HG02759 (cell line): ENCODE measurements at regions not wholly inside any gene's neighbourhood (a gene's known extent, or its start where the extent isn't known, plus 50 kb on each side); places are given as distances from the start of the nearest gene placed in this dataset.
"Not testable (repeated sequence)": the region's sequence is repeated elsewhere in the genome, so short reads cannot be mapped to it uniquely, and the experiment has no call there.

Experiments
- ATAC-seq: cut with Tn5 transposase; IDR thresholded peaks from one replicate; pipeline ENCODE4 v1.9.1; 2021; ENCODE audit warnings: mild to moderate bottlenecking, moderate library complexity; ENCODE audit not compliant: unreplicated experiment

DNA sequence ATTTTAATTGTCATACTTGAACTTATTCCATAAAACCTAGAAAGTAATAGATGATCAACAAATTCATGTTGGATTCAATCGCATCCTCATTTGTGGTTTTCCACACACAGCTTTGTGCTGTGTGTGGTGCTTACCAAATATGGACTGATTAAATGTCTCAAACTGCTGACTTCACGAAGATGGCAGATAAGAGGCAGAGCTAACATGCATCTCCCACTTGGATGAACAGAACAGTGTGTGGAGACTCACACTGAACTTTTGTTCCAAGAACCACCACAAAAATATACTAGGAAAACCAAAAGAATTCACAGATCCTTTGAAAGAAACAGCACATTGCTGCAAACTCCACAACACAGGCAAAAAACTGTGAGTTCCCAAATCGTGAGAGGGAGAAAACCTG, 603.7 kb downstream of the TENT5A start:
- ATAC-seq: no peak

DNA sequence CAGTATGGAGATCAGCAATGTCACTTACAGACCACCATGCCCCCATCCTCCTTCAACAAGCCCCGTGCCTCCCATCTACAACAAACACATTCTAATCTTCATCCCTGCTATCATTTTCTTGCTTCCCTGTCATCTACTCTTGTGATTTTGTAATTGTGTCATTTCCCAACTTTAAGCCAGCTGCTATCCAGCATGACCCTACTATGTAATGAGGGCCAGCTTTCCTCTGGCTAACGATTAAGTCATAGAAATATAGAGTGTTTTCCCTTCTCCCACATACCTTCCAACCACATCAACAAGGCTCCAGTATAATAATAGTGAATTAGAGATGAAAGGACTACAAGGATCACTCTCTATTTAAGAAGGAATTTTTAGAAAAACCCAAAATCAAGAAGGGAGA, 607.0 kb downstream of the TENT5A start:
- ATAC-seq: no peak

DNA sequence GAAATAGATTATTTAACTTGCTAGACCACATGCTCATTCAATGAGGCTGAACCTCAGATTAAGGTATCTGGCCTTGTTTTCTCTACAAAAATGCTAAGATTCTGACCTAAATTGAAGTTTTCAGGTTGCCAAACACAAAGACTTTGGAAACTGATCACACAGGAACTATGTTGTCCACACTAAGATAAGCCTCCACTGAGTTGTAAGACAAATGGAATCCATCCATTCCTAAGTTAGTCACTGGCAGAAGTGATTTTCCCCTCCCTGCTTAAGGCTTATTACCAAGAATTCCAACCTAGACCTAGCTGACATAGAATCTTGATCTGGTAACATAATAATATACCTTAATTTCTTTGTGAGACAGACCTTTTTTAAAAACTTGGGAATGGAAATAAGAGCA, 608.1 kb downstream of the TENT5A start:
- no peak for ATAC-seq

DNA sequence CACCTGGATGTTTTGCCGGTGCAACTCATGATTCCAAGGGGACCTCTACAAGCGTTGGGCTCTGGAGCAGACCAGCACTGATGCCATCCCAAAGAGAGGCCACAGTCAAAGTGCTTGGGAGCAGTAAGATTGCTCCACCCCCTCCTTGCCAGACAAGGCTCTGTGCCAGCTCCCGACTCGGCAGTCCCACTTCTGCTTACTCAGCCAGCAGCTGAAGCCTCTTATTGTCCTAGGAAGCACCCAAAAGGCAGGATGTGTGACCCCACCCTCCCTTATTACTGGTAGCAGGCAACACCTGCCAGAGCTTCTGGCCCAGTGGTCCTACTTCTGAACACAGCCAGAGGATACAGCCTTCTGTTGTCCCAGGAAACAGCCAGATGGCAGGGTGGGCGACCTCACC, 614.2 kb downstream of the TENT5A start:
- no peak for ATAC-seq

DNA sequence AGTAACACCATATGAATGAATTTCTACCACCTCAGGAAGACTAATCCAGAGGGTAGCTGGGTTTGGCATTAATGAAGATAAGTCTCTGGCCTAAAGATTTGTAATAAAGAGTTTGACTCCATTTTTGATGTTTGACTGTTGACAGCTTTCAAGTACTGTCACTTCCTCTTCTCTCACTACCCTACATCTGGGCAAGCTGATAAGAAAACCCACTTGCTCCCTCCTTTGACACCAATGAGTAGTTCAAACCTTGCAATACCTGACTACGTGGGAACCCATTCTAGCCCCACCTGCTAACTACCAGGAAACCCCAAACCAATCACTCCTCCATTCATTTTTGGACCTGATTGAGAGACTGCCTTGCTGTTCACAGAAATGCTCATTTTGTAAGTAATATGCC, 621.5 kb downstream of the TENT5A start:
- no peak for ATAC-seq

DNA sequence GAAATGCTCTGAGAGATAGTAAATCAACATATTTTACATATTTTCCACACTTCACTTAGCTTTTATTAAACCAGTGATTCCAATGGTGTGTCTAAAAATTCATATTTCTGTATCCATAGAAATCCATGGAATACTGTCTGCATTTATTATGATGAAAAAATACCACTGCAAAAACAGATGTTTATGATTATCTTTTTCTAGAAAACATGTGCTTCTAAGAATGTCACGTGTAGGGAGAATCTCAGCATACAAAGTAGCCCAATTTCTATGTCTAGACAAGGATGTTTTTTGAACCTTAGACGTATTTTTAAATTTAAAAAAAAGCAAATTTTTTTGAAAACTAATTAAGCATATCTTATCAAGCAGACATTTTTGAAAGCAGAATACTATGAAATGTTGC, 622.4 kb downstream of the TENT5A start:
- no peak for ATAC-seq

DNA sequence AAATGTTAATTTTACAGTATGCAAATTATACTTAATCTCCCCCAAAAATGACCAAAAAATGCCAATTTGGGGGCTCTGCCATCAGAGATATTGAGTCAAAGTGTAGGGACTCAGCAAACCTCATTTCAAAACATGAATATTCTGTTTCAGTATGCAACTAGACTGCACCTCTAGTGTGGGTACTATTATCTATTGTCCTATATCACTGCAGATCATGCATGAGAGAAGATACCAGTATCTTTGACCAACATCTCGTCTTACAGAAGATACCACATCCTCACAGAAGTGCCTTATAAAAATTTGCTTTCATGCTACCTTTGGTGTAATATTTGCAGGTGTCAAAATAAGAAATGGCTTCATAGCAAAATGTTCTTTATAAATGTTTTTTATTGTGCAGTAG, 623.8 kb downstream of the TENT5A start:
- ATAC-seq: no peak

DNA sequence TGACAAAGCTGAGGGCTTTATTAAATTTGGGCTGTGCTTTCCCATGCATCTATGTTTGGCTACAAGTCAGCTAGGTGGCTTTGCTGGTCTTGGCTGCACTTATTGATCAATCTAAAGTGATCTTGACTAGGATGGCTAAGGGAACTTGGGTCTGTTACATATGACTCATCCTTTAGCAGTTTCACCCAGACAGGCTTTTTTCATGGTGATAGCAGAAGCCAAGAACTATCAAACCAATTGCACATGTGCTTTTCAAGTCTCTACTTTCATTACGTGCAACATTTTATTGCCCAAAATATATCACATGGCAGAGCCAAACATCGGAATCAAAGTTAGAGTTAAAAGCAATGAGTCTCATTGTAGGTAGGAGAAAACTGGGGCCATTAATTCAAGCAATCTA, 626.3 kb downstream of the TENT5A start:
- ATAC-seq: no peak

DNA sequence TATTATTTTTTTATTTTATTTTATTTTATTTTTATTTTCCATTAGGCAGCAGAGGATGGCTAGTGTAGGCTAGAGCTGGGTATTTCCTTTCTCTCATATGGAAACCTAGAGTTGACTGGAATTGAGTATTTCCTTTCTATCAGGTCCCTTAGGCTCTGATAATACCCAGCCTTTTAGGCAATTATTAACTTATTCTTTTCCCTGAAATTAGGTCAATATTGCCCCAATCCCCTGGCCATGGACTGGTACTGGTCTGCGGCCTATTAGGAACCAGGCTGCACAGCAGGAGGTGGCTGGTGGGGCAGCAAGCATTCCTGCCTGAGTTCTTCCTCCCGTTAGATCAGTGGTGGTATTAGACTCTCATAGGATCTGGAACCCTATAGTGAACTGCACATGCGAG, 632.2 kb downstream of the TENT5A start:
- no peak for ATAC-seq

DNA sequence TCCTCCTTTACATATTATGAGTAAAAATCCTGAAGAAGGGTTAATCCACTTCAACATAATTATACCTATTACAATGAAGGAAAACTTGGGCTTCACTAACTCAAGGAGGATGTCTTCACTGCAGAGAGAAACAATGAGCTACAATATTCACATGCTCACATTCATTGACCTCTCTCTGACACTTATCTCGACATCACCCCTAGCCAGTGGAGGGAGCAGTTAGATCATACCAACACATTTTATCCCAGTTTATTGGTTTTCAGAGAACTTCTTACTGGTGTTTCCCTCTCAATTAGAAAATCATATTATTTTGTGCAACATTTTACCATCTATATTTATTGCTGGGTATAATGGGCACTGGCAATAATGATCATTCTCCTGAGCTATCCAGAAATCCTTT, 646.5 kb downstream of the TENT5A start:
- no peak for ATAC-seq

DNA sequence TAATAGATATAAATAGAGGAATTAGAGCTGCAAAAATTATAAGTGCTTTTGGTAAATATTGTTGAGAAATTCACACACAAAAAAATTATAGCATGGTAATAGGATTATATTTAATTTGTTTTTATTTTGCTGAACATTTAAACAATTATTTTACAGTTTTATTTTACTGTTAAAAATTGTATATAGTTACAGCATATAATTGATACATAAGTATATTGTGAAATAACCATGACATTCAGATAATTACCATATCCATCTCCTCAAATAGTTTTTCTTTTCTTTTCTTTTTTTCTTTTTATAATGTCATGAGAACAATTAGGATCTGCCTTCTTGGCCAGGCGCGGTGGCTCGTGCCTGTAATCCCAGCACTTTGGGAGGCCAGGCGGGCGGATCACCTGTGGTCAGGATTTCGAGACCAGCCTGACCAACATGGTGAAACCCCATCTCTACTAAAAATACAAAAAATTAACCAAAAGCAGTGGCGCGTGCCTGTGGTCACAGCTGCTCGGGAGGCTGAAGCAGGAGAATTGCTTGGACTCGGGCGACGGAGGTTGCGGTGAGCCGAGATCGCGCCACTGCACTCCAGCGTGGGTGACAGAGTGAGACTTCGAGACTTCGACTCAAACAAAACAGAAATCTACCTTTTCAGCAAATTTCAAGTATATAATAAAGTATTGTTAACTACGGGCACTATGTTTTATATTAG, 654.2 kb downstream of the TENT5A start:
- ATAC-seq: no peak

DNA sequence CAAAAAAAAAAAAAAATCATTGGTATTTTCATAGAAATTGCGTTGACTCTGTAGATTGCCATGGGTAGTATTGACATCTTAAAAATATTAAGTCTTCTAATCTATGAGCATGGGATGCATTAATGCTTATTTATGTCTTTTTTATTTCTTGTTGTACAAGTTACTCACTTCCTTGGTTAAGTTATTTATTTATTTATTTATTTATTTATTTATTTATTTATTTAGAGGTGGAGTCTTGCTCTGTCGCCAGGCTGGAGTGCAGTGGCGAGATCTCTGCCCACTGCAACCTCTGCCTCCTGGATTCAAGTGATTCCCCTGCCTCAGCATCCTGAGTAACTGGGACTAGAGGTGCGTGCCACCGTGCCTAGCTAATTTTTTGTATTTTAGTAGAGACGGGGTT, 656.0 kb downstream of the TENT5A start:
- not testable (repeated sequence) for ATAC-seq

DNA sequence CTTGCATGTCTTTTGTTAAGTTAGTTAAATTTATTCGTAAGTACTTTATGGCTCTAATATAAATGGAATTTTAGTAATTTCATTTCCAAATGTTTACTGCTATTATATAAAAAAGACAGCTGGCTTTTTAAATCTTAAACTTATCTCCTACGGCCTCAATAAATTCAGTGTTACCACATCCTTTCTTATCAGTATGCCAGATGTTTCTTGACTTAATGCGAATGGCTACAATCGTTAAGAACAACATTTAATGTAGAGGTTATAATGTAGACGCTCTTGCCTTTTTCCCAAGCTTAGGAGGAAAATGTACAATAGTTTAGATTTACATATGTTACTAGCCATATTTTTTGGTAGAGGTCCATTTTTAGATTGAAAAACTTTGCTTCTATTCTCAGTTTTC, 659.4 kb downstream of the TENT5A start:
- ATAC-seq: no peak

DNA sequence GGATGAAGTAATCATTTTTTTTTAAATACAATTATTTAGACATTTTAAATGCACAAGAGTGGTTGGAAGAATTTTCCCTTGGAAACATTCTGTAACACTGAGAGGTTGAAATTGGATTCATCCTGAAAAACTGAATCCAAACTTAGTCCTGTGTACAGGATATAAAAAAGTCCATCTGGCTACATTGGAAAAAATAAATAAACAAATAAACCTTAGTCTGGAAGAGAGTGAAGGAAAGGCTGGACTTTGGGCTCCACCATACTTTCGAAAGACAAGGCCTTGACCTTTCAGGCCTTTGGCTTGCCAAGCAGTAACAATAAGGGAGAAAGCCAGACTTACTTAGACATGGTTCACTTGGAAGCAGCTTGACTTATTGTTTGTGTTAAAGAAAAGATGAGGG, 664.3 kb downstream of the TENT5A start:
- no peak for ATAC-seq

DNA sequence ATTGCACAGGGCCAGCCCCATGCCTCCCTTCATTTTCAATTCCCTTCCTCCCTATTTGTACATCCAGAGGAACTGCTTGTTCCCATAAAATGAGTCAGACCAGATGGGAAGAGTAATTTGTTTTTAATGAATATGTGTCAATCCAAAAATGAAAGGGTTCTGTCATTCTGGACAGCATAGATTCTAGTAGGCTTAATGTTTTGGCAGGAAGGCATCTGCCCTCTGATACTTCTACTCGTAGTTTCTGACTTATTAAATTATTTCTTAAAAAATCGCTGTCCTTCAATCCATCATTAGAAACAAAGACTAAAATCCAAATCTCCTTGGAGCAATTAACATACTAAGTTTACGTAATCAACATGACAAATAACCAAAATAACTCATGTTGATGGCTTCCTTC, 665.5 kb downstream of the TENT5A start:
- no peak for ATAC-seq

DNA sequence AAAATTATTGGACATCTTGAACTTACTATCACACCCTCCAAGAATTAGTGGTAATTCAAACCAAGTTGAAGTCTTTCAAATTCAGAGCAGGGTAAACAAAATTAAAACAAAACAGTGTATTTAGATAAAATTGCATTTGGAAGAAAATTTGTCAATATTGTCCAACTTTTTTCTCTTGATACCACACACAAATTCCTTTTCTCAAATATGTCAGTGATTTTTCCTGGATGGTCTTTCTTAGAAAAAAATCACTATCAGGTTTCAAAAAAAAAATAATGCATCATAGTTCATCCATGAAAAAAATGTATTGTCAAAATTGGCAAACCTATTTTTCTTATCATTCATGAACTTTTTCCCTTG, 667.1 kb downstream of the TENT5A start:
- no peak for ATAC-seq

DNA sequence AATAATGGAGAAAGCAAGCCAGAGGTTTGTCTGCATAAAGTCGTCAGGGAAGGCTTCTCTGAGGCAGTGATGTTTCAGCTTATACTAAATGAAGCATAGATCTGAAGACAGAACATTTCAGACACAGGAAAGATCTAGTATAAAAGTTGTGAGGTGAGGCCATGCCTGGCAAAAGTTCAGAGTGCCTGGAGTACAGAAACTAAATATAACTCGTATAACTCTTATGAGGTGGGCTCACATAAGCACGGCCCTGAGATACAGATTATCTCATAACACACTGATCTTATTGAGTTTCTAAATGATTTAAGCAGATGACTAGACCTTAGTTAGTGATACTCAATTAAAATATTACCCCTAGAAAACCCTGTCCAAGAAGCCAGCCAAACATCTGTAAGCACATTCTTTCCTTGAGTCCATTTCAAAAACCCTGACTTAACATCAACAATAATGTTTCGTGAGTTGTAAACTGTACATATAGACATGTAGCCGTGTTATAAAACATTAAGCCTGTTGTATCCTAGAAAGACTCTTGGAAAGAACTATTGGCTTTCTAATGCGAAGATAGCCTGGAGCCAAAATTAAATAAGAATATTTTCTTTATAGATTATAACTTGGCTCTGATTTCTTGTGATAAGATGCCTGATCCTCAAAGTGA, 667.6 kb downstream of the TENT5A start:
- no peak for ATAC-seq

DNA sequence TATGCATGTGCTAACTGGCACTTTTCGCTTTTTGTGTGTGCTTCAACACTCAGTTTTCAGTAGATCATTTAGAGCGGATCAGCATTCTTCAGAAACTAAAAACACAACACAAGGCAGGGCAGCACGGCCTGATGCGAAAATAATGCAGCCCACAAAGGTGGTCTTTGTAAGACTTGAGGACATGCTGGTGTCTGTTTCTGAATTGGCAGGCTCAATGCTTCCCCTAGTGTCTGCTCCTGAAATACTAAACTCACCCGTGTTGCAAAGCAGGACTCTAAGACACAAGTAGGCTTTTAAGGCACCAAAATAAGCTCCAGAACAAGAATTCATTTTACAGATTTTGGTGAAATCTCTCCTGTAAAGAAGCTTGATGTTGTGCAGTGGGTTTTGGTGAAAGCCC, 676.5 kb downstream of the TENT5A start:
- no peak for ATAC-seq

DNA sequence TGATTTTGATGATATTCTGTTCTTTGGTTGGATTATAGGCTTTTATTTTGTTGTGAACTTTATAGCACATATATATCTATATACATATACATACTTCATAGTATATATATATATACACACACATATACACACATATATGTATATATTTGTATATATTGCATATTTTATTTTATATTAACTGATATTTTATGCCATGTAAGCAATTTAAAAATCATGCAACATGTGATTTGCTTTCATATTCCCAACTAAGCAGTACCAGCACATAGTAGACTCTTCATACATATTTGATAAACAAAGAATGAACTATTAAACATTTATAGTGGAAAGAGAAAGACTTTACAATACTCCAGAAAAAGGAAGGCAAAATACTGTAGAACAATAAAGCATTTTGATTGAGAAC, 679.2 kb downstream of the TENT5A start:
- ATAC-seq: no peak

DNA sequence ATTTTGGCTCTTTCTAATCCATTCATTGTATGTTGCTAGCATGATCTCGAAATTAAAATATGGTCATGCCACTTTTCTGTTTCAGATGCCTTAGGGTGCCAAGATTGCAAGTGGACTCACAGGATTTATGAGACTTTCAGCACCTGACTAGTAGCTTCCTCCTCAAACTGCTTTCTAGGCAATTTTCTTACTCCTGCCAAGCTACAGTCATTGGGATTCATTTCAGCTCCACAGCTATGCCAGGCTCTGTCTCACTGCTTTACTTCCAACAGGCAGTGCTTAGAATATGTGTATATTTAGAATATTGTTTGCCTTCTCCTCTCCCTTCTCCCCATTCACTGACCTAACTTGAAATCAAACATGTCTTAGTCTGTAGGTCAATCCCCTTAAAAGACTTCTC, 681.4 kb downstream of the TENT5A start:
- no peak for ATAC-seq

DNA sequence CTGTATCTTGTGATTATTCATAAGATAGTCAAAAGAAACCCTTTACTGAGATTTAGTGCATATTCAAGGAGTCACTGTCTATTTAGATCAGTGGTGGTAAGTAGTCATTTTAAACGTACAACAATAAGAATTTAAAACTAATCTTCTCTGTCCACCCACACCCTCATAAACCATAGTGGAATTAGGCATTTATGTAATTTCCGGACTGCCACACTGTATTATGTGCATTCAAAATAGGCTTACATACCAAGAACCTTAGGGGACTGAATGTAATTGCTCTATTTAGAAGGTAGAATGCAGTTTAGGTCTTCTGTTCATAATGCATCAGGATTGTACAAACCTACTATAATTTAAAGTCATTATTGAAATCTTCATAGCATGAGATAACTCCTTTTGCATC, 685.4 kb downstream of the TENT5A start:
- ATAC-seq: no peak

DNA sequence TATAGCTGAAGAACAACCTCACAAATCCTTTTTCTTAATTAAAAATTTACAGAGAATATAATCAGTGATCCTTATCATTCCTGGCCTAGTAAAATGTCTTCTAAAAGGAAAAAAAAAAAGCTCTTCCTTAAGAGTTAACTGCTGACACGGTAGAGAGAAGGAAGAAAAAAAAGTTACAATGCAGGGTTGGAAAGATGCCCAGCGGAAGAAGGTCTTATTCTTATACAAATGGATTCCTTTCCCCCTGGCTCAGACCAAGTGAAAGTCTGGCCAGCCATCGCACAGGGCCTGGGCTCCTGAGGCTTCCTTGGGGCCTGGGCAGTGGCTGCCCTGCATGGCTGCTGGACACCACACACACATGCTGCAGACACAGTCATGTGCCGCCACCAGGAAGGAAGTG, 688.6 kb downstream of the TENT5A start:
- ATAC-seq: no peak

DNA sequence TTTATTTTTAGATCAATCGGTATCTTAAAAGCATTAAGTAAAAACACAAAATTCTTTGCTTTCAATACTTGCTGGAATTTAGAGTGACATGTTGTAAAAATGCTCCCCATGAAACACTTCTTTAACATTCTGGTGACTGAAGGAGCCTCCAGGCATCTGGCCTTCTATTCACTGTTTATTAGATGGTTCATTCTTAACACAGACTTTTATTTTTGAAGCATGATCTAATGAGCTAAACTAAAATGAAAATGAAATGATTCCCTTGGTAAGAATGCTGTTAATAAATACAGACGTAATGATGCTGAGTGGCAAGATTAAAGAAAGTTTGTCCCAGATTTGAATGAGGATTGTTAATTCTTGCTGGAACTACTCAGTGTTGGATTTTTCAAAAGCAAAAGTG, 698.4 kb downstream of the TENT5A start:
- no peak for ATAC-seq
